PFSK-1 (cell line): ENCODE measurements at regions not wholly inside any gene's neighbourhood (a gene's known extent, or its start where the extent isn't known, plus 50 kb on each side); places are given as distances from the start of the nearest gene placed in this dataset.

Source experiments
- FOXP2 ChIP-seq: optimal IDR thresholded peaks from 2 replicates; pipeline ENCODE3; 2011; ENCODE audit warnings: borderline replicate concordance, control low read depth, inconsistent platforms; ENCODE audit not compliant: insufficient read depth; ENCODE audit errors: extremely low read length, extremely low read depth
- POLR2AphosphoS5 ChIP-seq: IDR thresholded peaks from 2 replicates; pipeline ENCODE4 v1.6.1; 2012; ENCODE audit warnings: low read depth, mild to moderate bottlenecking, control low read depth, low read length, moderate library complexity
- SIN3A ChIP-seq: IDR thresholded peaks from 2 replicates; pipeline ENCODE4 v1.6.1; 2012; ENCODE audit warnings: mild to moderate bottlenecking, low read length, moderate library complexity, borderline replicate concordance; ENCODE audit not compliant: insufficient read depth
- TAF1 ChIP-seq: IDR thresholded peaks from 2 replicates; pipeline ENCODE4 v1.6.1; 2012; ENCODE audit warnings: low read length, control low read depth, borderline replicate concordance; ENCODE audit not compliant: insufficient read depth
- TF ChIP-seq, protein P1 (sequence below), 2 experiments: IDR thresholded peaks; 2 replicates each; pipeline versions ENCODE4 v1.6.1 to v1.8.0; 2011 to 2012; ENCODE audit warnings: low read depth in 2 of 2, low read length in 2 of 2, control low read depth in 1 of 2, inconsistent platforms in 1 of 2, mild to moderate bottlenecking in 1 of 2, moderate library complexity in 1 of 2; ENCODE audit not compliant: insufficient read depth in 1 of 2

- no peak for TF ChIP-seq TAF1
- TF ChIP-seq, protein P1, sequence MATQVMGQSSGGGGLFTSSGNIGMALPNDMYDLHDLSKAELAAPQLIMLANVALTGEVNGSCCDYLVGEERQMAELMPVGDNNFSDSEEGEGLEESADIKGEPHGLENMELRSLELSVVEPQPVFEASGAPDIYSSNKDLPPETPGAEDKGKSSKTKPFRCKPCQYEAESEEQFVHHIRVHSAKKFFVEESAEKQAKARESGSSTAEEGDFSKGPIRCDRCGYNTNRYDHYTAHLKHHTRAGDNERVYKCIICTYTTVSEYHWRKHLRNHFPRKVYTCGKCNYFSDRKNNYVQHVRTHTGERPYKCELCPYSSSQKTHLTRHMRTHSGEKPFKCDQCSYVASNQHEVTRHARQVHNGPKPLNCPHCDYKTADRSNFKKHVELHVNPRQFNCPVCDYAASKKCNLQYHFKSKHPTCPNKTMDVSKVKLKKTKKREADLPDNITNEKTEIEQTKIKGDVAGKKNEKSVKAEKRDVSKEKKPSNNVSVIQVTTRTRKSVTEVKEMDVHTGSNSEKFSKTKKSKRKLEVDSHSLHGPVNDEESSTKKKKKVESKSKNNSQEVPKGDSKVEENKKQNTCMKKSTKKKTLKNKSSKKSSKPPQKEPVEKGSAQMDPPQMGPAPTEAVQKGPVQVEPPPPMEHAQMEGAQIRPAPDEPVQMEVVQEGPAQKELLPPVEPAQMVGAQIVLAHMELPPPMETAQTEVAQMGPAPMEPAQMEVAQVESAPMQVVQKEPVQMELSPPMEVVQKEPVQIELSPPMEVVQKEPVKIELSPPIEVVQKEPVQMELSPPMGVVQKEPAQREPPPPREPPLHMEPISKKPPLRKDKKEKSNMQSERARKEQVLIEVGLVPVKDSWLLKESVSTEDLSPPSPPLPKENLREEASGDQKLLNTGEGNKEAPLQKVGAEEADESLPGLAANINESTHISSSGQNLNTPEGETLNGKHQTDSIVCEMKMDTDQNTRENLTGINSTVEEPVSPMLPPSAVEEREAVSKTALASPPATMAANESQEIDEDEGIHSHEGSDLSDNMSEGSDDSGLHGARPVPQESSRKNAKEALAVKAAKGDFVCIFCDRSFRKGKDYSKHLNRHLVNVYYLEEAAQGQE (IDR thresholded peaks at IDR 0.05; ENCODE audit: insufficient read depth in 1 of 2, low read depth in 2 of 2, low read length in 2 of 2): no peak
- TF ChIP-seq SIN3A: no peak
- no peak for TF ChIP-seq POLR2AphosphoS5
- TF ChIP-seq FOXP2: no peak
These were observed 101.4 kb downstream of the SIPA1L2 start for GRCh38 chr1:232528472-232529089.

GRCh38 chr1:232524056-232524455 is 105.9 kb downstream of the SIPA1L2 start:
- no peak for TF ChIP-seq POLR2AphosphoS5
- TF ChIP-seq FOXP2: no peak
- TF ChIP-seq, protein P1 (IDR thresholded peaks at IDR 0.05; ENCODE audit: insufficient read depth in 1 of 2, low read depth in 2 of 2, low read length in 2 of 2): no peak
- TF ChIP-seq SIN3A: no peak
- no peak for TF ChIP-seq TAF1

GRCh38 chr1:232522189-232522588 is 107.7 kb downstream of the SIPA1L2 start:
- TF ChIP-seq POLR2AphosphoS5 (no peak), SIN3A (no peak), TAF1 (no peak), FOXP2 (no peak)
- TF ChIP-seq, protein P1 (IDR thresholded peaks at IDR 0.05; ENCODE audit: insufficient read depth in 1 of 2, low read depth in 2 of 2, low read length in 2 of 2): no peak

GRCh38 chr1:232521660-232522059 is 108.3 kb downstream of the SIPA1L2 start:
- TF ChIP-seq SIN3A: no peak
- no peak for TF ChIP-seq TAF1
- TF ChIP-seq, protein P1 (IDR thresholded peaks at IDR 0.05; ENCODE audit: insufficient read depth in 1 of 2, low read depth in 2 of 2, low read length in 2 of 2): no peak
- no peak for TF ChIP-seq POLR2AphosphoS5
- TF ChIP-seq FOXP2: no peak

DNA sequence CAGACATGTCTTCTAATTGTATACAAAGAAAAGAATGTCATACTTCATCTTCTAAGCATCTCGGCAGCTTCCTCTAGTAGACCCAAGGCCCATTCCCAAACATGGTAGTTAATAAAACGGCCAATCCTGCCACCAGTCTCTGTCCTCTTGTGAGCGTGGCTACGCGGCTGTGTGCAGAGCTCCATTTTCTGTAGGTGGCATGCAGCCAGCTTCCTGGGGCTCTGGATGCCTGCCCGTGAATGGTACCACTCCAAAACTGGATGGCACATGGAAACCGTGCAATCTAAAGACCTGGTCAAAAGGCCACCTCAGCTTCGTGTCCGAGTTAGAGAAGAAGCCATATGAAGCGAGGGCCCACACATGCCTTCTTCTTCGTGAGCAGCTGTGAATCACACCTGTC is 110.7 kb downstream of the SIPA1L2 start:
- TF ChIP-seq TAF1: no peak
- no peak for TF ChIP-seq POLR2AphosphoS5
- TF ChIP-seq, protein P1 (IDR thresholded peaks at IDR 0.05; ENCODE audit: insufficient read depth in 1 of 2, low read depth in 2 of 2, low read length in 2 of 2): no peak
- no peak for TF ChIP-seq SIN3A
- no peak for TF ChIP-seq FOXP2
